ENCODE measurements at regions not wholly inside any gene's neighbourhood (a gene's known extent, or its start where the extent isn't known, plus 50 kb on each side); places are given as distances from the start of the nearest gene placed in this dataset.

GRCh38 chr2:10983711-10984110, 72.0 kb downstream of the KCNF1 start:
- no peaks in the 10 kb centered on the region for H3K9me3 ChIP-seq (ENCODE audit: low read depth, low read length, poor library complexity, severe bottlenecking)
- H3K27me3 ChIP-seq (replicated peaks; ENCODE audit: insufficient read depth, low read depth, low read length, poor library complexity), result no peaks in the 10 kb centered on the region
- intact Hi-C loops (cut with micrococcal nuclease; ENCODE audit: unreplicated experiment), result no loop called here
- POLR2A ChIA-PET (ENCODE audit: low non-redundant PET), result interaction anchor here (0.5 kb wide), 1 partner anchor 39 kb away, joined by 3 read pairs; no protein-coding TSS in a partner anchor
- no peaks in the 10 kb centered on the region for H3K4me1 ChIP-seq (ENCODE audit: insufficient read depth, low read length, poor library complexity, severe bottlenecking)
- BruUV-seq (replicated peaks), result no TSS peak
- CTCF ChIA-PET, result no interaction called here
- TF ChIP-seq, protein P1, sequence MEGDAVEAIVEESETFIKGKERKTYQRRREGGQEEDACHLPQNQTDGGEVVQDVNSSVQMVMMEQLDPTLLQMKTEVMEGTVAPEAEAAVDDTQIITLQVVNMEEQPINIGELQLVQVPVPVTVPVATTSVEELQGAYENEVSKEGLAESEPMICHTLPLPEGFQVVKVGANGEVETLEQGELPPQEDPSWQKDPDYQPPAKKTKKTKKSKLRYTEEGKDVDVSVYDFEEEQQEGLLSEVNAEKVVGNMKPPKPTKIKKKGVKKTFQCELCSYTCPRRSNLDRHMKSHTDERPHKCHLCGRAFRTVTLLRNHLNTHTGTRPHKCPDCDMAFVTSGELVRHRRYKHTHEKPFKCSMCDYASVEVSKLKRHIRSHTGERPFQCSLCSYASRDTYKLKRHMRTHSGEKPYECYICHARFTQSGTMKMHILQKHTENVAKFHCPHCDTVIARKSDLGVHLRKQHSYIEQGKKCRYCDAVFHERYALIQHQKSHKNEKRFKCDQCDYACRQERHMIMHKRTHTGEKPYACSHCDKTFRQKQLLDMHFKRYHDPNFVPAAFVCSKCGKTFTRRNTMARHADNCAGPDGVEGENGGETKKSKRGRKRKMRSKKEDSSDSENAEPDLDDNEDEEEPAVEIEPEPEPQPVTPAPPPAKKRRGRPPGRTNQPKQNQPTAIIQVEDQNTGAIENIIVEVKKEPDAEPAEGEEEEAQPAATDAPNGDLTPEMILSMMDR (conservative IDR thresholded peaks at IDR 0.05; ENCODE audit: low read depth, low read length), result no peak
- no peak for TF ChIP-seq EZH2 (IDR thresholded peaks at IDR 0.05; ENCODE audit: borderline replicate concordance, low read depth, low read length, poor library complexity, severe bottlenecking)
- H3K27ac ChIP-seq (ENCODE audit: low read depth, low read length, poor library complexity, severe bottlenecking), result no peak overlapping the region
- H3K36me3 ChIP-seq (ENCODE audit: insufficient read depth, low read length, poor library complexity, severe bottlenecking), result no peaks in the 10 kb centered on the region
- no peak overlapping the region for H3K4me3 ChIP-seq (ENCODE audit: low read depth, low read length, poor library complexity, severe bottlenecking)
- no peak for DNase-seq (ENCODE audit: low spot score)

GRCh38 chr2:10984418-10985135, 72.8 kb downstream of the KCNF1 start:
- CTCF ChIA-PET, result no interaction called here
- POLR2A ChIA-PET (ENCODE audit: low non-redundant PET), result no interaction called here
- Histone ChIP-seq H3K27me3 (replicated peaks; ENCODE audit: insufficient read depth, low read depth, low read length, poor library complexity) (no peaks in the 10 kb centered on the region), H3K36me3 (ENCODE audit: insufficient read depth, low read length, poor library complexity, severe bottlenecking) (no peaks in the 10 kb centered on the region), H3K9me3 (ENCODE audit: low read depth, low read length, poor library complexity, severe bottlenecking) (no peaks in the 10 kb centered on the region), H3K4me1 (ENCODE audit: insufficient read depth, low read length, poor library complexity, severe bottlenecking) (no peaks in the 10 kb centered on the region), H3K4me3 (ENCODE audit: low read depth, low read length, poor library complexity, severe bottlenecking) (no peak overlapping the region), H3K27ac (ENCODE audit: low read depth, low read length, poor library complexity, severe bottlenecking) (no peak overlapping the region)
- intact Hi-C loops (cut with micrococcal nuclease; ENCODE audit: unreplicated experiment), result no loop called here
- DNase-seq (ENCODE audit: low spot score), result no peak
- BruUV-seq (replicated peaks), result no TSS peak
- TF ChIP-seq, protein P1 (conservative IDR thresholded peaks at IDR 0.05; ENCODE audit: low read depth, low read length), result no peak
- TF ChIP-seq EZH2 (IDR thresholded peaks at IDR 0.05; ENCODE audit: borderline replicate concordance, low read depth, low read length, poor library complexity, severe bottlenecking), result no peak

GRCh38 chr2:10985260-10985659, 73.5 kb downstream of the KCNF1 start:
- CTCF ChIA-PET, result no interaction called here
- no peak for DNase-seq (ENCODE audit: low spot score)

More at GRCh38 chr2:10985260-10985659, 73.5 kb downstream of the KCNF1 start:
- POLR2A ChIA-PET (ENCODE audit: low non-redundant PET), result no interaction called here
- TF ChIP-seq EZH2 (IDR thresholded peaks at IDR 0.05; ENCODE audit: borderline replicate concordance, low read depth, low read length, poor library complexity, severe bottlenecking), result no peak
- TF ChIP-seq, protein P1 (conservative IDR thresholded peaks at IDR 0.05; ENCODE audit: low read depth, low read length), result no peak
- Histone ChIP-seq H3K36me3 (ENCODE audit: insufficient read depth, low read length, poor library complexity, severe bottlenecking) (no peaks in the 10 kb centered on the region), H3K9me3 (ENCODE audit: low read depth, low read length, poor library complexity, severe bottlenecking) (no peaks in the 10 kb centered on the region), H3K4me3 (ENCODE audit: low read depth, low read length, poor library complexity, severe bottlenecking) (no peak overlapping the region), H3K4me1 (ENCODE audit: insufficient read depth, low read length, poor library complexity, severe bottlenecking) (no peaks in the 10 kb centered on the region), H3K27me3 (replicated peaks; ENCODE audit: insufficient read depth, low read depth, low read length, poor library complexity) (no peaks in the 10 kb centered on the region), H3K27ac (ENCODE audit: low read depth, low read length, poor library complexity, severe bottlenecking) (no peak overlapping the region)
- intact Hi-C loops (cut with micrococcal nuclease; ENCODE audit: unreplicated experiment), result no loop called here
- BruUV-seq (replicated peaks), result no TSS peak
